Type B pancreatic cell (in vitro differentiated cells): ENCODE measurements at regions not wholly inside any gene's neighbourhood (a gene's known extent, or its start where the extent isn't known, plus 50 kb on each side); places are given as distances from the start of the nearest gene placed in this dataset.

Source experiments
- DNase-seq: peaks from one replicate; pipeline ENCODE4 v3.0.0; 2021; ENCODE audit warnings: mixed read lengths; ENCODE audit not compliant: unreplicated experiment; ENCODE audit errors: extremely low spot score
- H3K27ac Mint-ChIP-seq: 2 replicates; pipeline ENCODE4 v1.8.0; 2021; ENCODE audit warnings: mild to moderate bottlenecking, mixed read lengths
- H3K27me3 Mint-ChIP-seq: 2 replicates; pipeline ENCODE4 v1.8.0; 2021; ENCODE audit warnings: mixed read lengths
- H3K36me3 Mint-ChIP-seq: 2 replicates; pipeline ENCODE4 v1.8.0; 2021; ENCODE audit warnings: mixed read lengths
- H3K4me1 Mint-ChIP-seq: one replicate; pipeline ENCODE4 v1.8.0; 2021; ENCODE audit warnings: mixed read lengths; ENCODE audit not compliant: unreplicated experiment
- H3K4me3 Mint-ChIP-seq: 2 replicates; pipeline ENCODE4 v1.8.0; 2021; ENCODE audit warnings: mild to moderate bottlenecking, mixed read lengths
- H3K9me3 Mint-ChIP-seq: 2 replicates; pipeline ENCODE4 v1.8.0; 2021; ENCODE audit warnings: mixed read lengths
- CTCF ChIP-seq: fragments of 200-600 bp; sonication (generic); conservative IDR thresholded peaks from 2 replicates; pipeline ENCODE4 v1.5.0; 2021; ENCODE audit warnings: antibody characterized with exemption, mild to moderate bottlenecking

- H3K27ac Mint-ChIP-seq: no peak overlapping the region
- peaks cover 10% of the 10 kb centered on the region for H3K4me1 Mint-ChIP-seq
- H3K9me3 Mint-ChIP-seq: peaks cover 6% of the 10 kb centered on the region
- H3K4me3 Mint-ChIP-seq: no peak overlapping the region
- no peak for DNase-seq
- peaks cover 11% of the 10 kb centered on the region for H3K27me3 Mint-ChIP-seq
- no peaks in the 10 kb centered on the region for H3K36me3 Mint-ChIP-seq
- TF ChIP-seq CTCF: no peak
These were observed 215.5 kb downstream of the GATA3 start for GRCh38 chr10:8269976-8270375.

DNA sequence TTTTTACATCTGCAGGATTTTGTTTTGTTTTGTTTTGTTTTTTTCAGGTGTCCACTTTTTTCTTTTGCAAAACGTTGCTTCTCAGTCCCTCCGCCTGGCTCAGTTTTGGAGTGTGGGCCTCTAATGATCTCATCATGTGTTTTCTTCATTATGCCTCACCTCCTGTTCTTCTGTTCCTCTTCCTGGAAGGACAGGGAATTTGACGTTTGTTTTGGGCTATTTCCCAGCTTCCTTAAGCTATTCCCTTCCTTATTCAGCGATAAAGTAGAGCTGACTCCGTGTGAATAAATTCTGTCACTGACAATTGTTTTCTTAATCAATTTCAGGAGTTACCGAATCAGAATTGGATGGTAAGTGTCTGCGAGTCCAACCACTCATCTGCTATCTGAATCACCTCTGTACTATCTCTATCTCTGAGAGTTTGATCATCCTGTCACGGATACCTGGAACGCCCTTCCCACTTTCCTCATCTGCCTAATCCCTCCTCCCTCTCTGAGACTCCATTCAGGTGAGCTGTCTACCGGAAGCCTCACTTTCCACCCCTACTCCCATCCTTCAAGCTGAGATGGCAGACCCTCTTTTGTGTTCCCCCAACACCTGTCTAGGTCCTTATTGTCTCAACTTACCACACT lies 218.4 kb downstream of the GATA3 start:
- no peak for TF ChIP-seq CTCF
- H3K4me1 Mint-ChIP-seq: peaks cover 10% of the 10 kb centered on the region
- H3K36me3 Mint-ChIP-seq: no peaks in the 10 kb centered on the region
- H3K27me3 Mint-ChIP-seq: peaks cover 7% of the 10 kb centered on the region
- peak overlapping the region; percentile 15 for H3K4me3 Mint-ChIP-seq
- peak overlapping the region; percentile 37 for H3K27ac Mint-ChIP-seq
- peaks cover 6% of the 10 kb centered on the region for H3K9me3 Mint-ChIP-seq
- no peak for DNase-seq

GRCh38 chr10:8273749-8274148 lies 219.3 kb downstream of the GATA3 start:
- Mint-ChIP-seq H3K9me3 (peaks cover 6% of the 10 kb centered on the region), H3K27ac (peak overlapping the region; percentile 37), H3K4me1 (peaks cover 10% of the 10 kb centered on the region), H3K36me3 (no peaks in the 10 kb centered on the region), H3K27me3 (peaks cover 7% of the 10 kb centered on the region), H3K4me3 (no peak overlapping the region)
- no peak for TF ChIP-seq CTCF
- DNase-seq: no peak

- H3K27ac Mint-ChIP-seq: no peak overlapping the region
- H3K27me3 Mint-ChIP-seq: peaks cover 7% of the 10 kb centered on the region
- peaks cover 6% of the 10 kb centered on the region for H3K9me3 Mint-ChIP-seq
- no peak for DNase-seq
- H3K36me3 Mint-ChIP-seq: no peaks in the 10 kb centered on the region
- TF ChIP-seq CTCF: no peak
- H3K4me3 Mint-ChIP-seq: no peak overlapping the region
- peaks cover 10% of the 10 kb centered on the region for H3K4me1 Mint-ChIP-seq
These were observed 221.4 kb downstream of the GATA3 start for GRCh38 chr10:8275911-8276310.

GRCh38 chr10:8278099-8278498 lies 223.6 kb downstream of the GATA3 start:
- peaks cover 14% of the 10 kb centered on the region for H3K27me3 Mint-ChIP-seq
- H3K4me3 Mint-ChIP-seq: no peak overlapping the region
- peaks cover 6% of the 10 kb centered on the region for H3K4me1 Mint-ChIP-seq
- no peaks in the 10 kb centered on the region for H3K36me3 Mint-ChIP-seq
- no peak for TF ChIP-seq CTCF
- H3K27ac Mint-ChIP-seq: no peak overlapping the region
- H3K9me3 Mint-ChIP-seq: peaks cover 6% of the 10 kb centered on the region
- DNase-seq: no peak

- DNase-seq: no peak
- H3K27ac Mint-ChIP-seq: no peak overlapping the region
- peaks cover 12% of the 10 kb centered on the region for H3K27me3 Mint-ChIP-seq
- no peak for TF ChIP-seq CTCF
- no peak overlapping the region for H3K4me3 Mint-ChIP-seq
- H3K9me3 Mint-ChIP-seq: peaks cover 4% of the 10 kb centered on the region
- no peaks in the 10 kb centered on the region for H3K4me1 Mint-ChIP-seq
- no peaks in the 10 kb centered on the region for H3K36me3 Mint-ChIP-seq
These were observed 225.1 kb downstream of the GATA3 start for GRCh38 chr10:8279598-8279997.
